ENCODE measurements at regions not wholly inside any gene's neighbourhood (a gene's known extent, or its start where the extent isn't known, plus 50 kb on each side); places are given as distances from the start of the nearest gene placed in this dataset.

DNA sequence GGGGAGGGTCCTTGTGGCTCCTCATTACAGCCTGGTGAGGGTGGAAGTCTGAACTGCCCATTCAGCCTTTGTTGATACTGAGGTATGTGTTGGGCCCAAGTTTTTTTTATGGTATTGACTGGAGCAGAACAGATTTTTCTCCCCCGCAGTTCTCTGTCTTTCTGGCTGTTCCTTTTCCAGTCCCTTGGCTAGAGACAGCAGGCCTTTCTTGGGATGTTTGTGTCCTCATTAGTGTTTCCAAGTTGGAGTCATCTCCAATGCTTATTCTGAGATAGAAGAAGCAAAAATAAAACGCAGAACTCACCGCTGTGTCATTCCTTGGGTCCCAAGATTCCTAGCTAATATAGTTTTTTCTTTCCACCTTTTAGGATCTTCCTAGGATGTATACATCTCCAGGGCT, 193.3 kb downstream of the RAMP3 start:
- no peak for DNase-seq (ENCODE audit: low read depth)

DNA sequence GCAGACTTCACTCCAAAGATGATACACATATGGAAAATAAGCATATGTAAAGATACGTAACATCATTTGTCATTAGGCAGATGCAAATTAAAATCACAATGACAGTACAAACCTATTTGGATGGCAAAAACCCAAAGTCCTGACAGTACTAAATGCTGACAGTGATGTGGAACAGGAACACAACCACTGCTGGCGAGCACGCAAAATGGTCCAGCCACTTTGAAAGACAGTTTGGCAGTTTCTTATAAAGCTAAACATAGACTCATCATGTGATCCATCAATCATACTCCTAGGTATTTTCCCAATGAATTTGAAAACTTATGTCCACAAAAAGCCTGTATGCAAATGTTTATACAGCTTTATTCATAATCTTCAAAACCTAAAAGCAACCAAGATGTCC, 200.7 kb downstream of the RAMP3 start:
- no peak for DNase-seq (ENCODE audit: low read depth)

DNA sequence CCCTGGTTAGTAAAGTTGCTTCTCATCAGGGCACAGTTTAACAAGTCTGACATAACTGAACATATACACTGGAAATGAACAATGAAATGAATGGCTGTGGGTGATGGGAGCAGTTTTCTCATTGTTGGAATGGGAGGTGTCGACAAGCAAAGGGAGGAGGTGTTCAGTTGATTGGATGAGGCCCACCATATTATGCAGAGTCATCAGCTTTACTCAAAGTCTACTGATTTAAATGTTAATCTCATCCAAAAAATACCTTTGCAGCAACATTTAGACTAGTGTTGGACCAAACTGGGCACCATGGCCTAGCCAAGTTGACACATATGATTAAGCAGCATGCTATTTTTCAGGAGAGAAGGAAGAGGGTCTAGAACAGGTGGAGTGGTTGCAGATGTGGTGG, 201.7 kb downstream of the RAMP3 start:
- DNase-seq (ENCODE audit: low read depth): no peak

DNA sequence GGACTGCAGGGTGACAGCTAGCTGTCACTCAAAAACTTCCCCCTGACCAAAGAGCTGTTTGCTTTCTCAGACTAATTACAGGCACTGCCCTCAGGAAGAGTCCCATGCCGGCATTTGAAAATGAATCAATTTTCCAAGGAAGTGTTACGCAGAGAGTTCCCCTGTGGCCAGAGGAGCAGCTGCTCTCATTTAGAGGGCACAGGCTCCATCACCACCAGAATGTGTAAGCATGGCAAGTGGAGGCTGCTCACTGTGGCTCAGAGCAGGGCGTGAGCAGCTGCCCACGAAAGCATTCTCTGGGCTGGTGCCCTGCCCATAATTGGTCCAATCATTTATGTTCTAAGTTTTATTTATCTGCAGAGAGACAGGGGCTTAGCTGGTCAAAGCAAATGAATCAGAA, 202.2 kb downstream of the RAMP3 start:
- no peak for DNase-seq (ENCODE audit: low read depth)

DNA sequence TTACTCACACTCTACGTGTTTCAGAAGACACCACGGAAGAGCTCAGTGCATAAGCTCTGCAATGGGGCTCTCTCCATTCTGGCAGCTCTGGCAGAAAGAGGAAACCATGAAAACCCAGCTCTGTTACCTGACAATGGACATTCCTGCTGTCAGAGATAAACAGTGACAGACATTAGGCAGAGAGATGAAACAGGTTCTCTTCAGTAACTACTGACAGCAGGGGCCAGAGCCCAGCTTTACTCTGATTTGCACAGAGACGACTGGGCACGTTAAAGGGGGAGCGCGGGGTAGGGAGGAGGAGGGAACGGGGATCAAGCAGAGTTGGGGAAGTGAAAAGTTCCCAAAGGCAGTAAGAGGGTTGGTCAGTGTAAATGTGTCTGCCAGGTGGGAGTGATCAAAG, 206.1 kb downstream of the RAMP3 start:
- no peak for DNase-seq (ENCODE audit: low read depth)

DNA sequence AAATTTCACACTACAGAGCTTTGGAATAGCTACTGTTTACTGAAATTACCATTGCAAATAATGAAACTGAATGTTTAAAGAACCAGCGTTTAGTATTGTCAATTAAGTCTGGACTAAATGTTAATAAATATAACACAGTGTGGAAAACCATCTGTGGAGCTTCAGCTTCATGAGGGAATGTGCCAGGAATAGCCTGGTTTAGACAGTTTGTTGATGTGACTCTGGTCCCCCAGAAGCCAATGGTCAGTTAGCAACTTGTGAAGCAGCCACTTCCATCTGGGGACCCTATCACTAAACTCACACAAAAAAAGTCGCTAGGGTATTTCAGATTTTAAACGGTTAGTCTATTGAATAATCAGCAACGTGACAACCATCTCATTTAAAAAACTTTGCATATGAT, 207.8 kb downstream of the RAMP3 start:
- DNase-seq (ENCODE audit: low read depth): no peak

DNA sequence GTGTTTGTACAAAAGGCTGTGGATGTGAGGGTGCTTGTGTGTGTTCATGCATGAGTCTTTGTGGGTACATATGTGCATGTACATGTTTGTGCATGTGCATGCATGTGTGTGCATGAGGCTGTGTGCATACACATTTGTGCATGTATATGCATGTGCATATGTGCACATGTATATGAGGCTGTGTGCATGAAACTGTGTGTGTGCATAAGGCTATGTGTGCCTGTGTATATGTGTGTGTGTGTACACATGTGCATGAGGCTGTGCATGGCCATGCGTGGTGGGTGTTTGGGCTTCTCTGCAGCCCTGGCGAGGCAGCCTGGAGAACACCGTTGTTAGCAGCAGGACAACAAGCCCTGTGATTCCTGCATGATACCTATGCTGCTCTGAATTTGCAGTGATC, 207.7 kb upstream of the ADCY1 start:
- no peak for DNase-seq (ENCODE audit: low read depth)

DNA sequence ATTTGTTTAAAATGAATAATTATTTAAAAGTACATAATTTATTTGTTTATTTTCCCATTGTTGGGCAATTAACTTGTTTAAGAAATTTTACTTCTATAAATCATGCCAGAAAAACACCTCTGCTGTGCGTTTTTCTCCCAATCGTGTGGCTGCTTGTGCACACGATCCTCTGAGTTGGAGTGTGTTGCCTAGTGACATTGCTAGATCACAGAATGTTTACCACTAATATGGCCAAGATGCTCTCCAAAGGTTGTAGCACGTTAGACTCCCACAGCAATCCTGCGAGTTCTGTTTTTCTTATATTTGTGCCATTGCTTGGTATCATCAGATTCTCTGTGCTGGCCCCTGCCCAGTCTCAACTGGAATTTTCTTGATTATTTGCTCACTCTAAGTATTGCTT, 207.1 kb upstream of the ADCY1 start:
- DNase-seq (ENCODE audit: low read depth): no peak

DNA sequence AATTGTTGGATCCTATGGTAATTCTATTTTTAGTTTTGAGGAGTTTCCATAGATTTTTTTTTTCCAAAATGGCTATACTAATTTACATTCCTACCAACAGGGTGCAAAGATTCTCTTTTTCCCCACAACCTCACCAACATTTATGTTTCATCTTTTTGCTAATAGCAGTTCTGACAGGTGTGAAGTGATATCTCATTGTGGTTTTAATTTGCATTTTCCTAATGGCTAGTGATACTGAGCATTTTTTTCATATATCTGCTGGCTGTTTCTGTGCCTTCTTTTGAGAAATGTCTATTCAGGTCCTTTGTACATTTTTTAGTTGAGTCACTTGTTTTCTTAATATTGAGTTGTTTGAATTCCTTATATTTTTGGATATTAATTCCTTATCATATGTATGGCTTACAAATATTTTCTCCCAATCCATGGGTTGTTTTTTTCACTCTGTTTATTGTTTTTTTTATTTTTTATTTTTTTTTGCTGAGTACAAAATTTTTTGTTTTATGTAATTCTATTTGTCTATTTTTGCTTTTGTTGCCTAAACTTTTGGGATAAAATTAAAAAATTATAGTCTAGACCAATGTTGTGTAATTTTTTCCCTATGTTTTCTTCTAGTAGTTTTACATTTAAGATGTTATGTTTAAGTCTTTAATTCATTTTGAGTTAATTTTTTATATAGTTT, 205.9 kb upstream of the ADCY1 start:
- no peak for DNase-seq (ENCODE audit: low read depth)

DNA sequence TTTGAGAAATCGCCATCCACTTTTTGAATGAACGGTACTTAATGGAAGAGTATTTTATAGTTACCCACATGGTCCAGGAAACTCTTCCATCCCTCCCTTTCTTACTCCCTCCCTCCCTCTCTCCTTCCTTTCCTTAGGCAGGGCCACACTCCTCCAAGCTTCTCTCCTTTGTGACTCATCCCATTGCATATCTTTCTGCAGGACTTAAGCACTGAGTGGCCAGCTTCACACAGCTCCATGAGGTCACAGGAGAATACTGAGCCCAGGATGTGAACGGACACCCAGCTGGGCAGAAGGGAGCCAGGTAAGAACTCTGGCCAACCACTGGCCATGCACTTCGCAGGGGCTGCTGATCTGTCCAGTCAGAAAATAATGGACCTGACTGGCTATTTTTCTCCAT, 189.7 kb upstream of the ADCY1 start:
- peak; percentile 51 for DNase-seq (ENCODE audit: low read depth)

DNA sequence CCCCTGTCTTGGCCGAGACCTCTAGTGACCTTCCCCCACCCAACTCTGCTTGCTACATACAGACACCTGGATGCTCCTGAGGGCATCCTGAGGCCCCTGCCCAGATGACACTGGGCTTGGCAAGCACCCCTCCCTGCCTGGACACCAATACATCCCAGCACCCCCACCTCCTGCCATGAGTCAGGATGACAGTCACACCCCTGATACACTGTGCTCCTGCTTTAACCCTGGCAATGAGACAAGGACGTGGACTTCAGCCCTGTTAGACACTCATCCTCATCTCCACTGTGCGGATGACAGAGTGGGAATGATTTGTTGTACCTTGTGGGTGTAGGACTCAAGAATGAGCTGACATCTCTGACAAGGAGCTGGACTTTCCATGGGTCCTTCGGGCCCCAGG, 186.3 kb upstream of the ADCY1 start:
- no peak for DNase-seq (ENCODE audit: low read depth)

DNA sequence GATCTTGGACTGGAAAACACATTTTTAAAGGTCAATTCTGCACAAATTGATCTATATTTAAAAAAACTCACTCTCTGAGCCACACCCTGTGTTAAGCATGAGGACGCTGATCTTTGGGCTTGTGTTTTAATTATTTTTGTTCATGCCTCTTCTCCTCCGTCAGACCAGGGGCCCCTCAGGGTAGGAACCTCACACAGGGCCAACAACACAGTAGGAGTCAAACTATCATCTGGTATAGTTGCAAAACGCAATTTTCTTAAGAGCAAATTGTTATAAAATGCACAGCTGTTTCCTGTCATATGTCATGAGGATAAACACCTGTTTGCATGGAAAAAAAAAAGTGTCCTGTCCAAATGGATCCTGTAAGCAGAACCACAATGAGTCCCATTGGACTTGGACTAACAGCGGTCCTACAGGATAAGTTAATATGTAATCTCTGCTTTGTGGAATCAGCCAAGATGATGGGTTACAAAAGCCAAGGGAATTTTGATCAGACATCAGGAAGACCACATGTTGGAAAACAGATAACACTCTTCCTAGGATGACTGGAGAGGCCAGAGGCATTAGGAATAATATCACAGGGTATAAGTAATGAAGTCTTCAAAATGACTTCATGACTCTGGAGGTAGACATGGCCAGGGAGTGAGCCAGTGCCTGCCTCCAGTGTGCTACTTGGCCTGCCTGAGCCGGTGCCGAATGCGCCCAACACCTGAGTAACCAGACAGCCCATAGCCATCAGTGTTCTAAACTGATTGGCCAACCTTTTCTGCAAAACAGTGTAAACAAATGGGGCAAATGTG, 184.9 kb upstream of the ADCY1 start:
- DNase-seq (ENCODE audit: low read depth): no peak

DNA sequence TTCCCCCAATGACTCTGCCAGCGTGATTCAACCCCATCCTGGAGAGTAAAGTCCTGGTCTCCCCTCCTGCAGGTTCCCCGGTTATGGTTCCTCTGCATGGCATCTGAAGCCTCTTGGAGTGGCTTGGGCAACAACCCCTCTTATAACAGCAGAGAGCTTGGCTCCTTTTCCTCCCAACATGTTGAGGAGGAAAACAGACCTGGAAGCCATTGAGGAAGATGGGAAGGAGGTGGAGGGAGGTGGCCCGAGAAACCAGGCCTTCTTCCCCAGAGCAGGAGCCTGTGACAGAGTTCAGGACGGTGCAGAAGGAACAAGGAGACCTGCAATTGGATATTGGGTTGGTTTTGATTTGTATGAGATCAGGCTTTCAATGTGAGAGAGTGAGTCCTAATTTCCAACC, 184.0 kb upstream of the ADCY1 start:
- DNase-seq (ENCODE audit: low read depth): no peak

DNA sequence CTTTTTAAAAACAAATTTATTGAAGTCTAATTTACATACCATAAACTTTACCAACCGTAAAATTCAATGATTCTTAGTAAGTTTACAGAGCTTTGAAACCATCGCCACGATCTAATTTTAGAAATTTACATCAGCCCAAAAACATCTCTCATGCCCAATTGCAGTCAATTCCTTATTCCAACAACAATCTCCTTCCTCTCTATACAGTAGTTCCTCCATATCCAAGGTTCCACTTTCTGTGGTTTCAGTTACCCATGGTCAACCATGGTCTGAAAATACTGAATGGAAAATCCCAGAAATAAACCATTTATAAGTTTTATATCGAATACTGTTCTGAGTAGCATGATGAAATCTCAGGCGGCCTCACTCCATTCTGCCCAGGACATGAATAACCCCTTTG, 183.4 kb upstream of the ADCY1 start:
- no peak for DNase-seq (ENCODE audit: low read depth)

DNA sequence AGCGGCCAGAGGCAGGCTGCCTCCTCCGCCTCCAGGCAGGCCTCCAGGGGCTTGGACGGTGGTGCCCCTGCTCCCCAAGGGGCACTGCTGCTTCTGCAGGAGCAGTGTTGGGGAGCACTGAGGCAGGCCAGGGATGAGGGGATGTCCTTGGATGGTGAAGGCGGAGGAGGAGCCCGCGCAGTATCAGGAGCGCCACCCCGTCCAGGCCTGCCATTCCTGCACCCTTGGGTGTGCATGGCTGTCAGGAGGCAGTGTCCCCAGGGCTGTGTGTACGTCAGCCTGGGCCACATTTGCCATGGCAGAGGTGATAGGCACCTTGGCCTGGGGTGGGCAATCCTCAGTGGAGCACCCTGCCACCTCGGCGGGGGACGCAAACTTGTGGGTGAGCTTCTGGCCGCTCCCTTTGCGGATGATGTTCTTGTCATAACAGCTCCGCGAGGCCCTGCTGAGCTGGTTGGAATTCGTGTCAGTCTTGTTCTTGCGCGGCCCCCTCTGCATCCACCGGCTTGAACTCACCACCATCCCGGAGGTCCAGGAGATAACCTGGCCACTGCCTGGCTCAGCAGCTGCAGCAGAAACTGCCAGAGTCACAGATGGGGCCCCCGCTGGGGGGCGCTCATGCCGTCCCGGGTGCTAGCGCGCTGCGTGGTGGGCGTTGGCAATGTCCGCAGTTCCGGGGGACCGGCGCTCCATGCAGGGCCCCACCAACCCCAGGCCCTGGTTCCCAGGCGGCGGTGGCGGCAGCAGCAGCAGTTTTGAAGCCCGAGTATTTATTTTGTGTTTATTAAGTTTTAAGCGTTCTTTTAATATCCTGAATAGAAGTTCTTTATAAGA, 182.3 kb upstream of the ADCY1 start:
- DNase-seq (ENCODE audit: low read depth): no peak

DNA sequence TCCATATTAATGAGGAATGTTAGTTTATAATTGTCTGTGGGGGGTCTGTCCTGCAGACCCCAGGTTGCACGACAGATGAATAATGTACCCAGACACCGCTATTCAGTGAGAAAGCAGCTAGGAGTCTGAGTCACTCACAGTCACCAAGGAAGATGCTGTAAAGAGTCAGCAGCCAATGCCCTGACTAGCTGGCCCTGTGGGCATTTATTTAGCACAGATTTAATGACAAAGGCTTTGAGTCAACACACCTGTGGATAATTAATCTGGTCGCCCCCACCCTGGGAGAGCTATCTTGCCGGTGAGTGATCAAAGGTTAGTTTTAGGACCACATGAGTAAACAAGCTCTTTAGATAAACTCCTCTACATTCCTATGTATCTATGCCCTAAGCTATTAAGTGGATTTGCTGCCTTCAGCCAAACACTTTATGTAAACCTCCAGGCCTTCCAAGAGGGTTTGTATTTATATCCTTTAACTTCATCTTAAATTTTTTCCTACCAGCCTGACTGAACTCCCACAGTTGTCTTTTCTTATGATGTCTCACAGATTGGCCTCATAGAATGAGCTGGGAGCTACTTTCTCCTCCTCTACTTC, 180.0 kb upstream of the ADCY1 start:
- DNase-seq (ENCODE audit: low read depth): no peak

DNA sequence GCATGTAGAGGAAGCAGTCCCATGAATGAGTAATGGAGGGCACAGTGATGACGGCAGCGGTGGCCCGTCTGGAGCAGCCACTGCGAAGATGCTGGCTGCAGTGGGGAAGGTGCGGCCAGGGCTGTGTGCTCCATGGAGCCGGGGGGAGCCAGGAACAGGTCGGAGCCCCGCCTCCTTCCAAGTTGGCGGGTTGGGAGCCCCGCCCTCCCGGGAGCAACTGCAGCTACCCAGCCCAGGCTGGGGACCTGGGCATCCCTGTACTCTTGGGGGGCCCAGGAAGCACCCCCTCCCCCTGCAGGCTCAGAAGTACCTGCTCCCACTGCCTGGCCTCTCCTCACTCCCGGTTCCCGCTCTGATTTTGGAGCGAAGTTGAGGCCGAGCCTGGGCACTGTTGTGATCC, 175.1 kb upstream of the ADCY1 start:
- no peak for DNase-seq (ENCODE audit: low read depth)

DNA sequence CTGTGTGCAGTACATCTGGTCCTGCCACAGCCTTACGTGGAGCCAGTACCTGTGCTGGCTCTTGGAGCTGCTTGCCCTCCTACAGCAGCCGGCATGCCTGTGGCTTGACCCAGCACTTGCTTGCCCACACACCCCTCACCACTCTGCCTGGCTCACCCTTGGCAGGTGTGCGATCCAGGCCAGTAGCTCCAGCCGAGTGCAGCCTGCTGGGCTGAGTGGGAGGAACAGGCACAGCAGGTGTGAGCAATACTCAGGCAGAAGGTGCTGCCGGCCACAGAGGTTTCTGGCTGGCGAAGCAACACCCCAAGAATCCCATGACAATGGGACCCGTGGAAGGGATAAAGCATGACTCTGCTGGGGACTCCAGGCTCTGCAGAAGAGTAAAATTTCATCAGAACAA, 173.5 kb upstream of the ADCY1 start:
- DNase-seq (ENCODE audit: low read depth): no peak

DNA sequence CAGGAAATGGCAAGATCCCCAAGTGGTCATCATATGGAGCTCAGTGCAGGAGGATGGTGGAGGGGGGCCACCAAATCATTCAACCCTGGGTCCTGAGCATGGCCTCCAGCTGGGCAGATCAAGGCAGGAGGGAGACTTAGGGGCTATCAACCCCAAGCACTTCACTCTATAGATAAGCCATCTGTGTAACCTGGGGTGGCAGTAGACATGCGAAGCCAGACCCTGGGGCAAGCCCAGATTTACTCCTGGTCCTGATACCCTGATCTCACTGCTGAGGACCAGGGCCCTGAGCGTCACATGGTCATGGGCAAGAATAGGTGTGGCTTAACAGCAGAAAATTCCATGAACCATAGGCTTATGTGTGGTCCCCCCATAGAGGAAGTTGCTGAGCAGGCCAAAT, 173.0 kb upstream of the ADCY1 start:
- no peak for DNase-seq (ENCODE audit: low read depth)

DNA sequence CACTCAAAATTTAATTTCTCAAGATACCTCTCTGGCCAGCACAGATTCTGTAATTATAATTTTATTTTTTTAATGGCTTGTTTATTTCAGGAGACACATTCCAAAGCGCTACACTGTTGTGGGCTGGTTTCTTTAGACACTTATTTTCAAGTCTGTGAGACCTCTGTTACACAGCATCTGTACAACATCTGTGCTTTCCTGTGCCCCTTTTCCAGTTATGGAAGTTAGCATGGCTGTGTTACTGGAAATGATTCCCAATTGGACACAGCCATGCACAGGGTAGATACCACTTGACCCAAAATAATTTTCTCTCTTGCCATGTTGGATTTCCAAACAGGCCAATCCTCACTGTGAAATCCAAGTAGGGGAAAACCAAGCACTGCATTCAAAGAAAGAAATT, 172.3 kb upstream of the ADCY1 start:
- no peak for DNase-seq (ENCODE audit: low read depth)

DNA sequence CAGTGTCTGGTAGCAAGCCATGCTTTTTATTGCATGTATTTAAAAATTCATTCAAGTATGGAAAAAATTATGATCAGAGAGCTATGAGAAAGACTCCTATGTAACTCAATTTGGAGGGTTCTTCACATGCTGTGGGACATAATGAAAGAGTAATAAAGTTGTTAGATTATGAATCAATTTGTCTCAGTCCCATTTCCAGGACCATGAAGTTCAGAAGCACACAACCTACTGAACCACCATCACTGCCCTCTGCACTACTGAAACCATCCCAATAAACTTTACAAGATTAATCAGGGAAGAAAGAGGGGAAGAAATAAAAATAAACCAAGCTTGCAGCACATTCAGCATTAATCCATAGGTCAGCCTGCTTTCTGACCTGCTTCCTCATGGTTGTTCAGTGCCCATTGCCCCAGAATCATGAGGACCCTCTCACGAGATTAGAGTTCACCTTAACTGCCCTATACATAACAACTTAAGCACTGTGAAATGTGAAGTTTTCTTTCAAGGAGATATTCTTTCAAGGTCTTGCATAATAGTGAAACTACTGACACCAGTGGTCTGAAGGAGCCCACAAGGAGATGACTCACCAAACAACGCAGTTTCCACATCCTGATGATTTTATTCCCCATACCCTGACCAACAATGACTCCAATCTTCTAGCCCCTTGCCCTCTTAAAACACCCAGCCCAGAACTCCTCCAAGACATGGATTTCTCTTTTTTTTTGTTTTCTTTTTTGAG, 171.5 kb upstream of the ADCY1 start:
- DNase-seq (ENCODE audit: low read depth): peak; percentile 83

DNA sequence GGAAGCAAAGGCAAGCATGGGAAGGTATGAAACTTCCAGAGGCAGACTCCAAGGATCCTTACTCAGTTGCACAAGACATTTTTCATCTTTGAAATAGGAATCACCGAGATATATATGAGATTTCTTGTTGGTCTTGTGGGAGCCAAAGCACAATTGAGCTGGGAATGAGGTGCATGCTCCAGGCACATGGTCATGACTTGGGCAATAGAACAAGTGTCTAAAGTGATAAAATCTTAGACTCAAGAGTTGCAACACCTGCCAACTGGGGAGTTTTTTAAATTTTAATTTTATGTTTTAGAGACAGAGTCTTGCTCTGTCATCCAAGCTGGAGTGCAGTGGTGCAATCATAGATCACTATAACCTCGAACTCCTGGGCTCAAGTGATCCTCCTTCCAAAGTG, 169.5 kb upstream of the ADCY1 start:
- no peak for DNase-seq (ENCODE audit: low read depth)

Data from non-pigmented ciliary epithelial cell (primary cell).